Stimulated activated memory B cell treated with anti-CD40 and anti-IgM and Interleukin-4, amounts not matched to agents 10 μg/mL and 1 μg/mL and 100 μg/mL, for 72 hours (primary cell): ENCODE measurements at regions not wholly inside any gene's neighbourhood (a gene's known extent, or its start where the extent isn't known, plus 50 kb on each side); places are given as distances from the start of the nearest gene placed in this dataset.

Experiments used
- ATAC-seq: fragments of 150-1000 bp; cut with Tn5 transposase; 2 replicates; pipeline ENCODE4 v1.10.0; 2021
- H3K27ac Mint-ChIP-seq: one replicate; pipeline ENCODE4 v1.8.0; 2022; ENCODE audit warnings: mild to moderate bottlenecking, mixed read lengths
- H3K27me3 Mint-ChIP-seq: one replicate; pipeline ENCODE4 v1.8.0; 2022; ENCODE audit warnings: mixed read lengths
- H3K36me3 Mint-ChIP-seq: one replicate; pipeline ENCODE4 v1.8.0; 2022; ENCODE audit warnings: mixed read lengths
- H3K4me1 Mint-ChIP-seq: one replicate; pipeline ENCODE4 v1.8.0; 2022; ENCODE audit warnings: mixed read lengths
- H3K4me3 Mint-ChIP-seq: one replicate; pipeline ENCODE4 v1.8.0; 2022; ENCODE audit warnings: mild to moderate bottlenecking, moderate library complexity, mixed read lengths
- H3K9me3 Mint-ChIP-seq: one replicate; pipeline ENCODE4 v1.8.0; 2022; ENCODE audit warnings: mixed read lengths

GRCh38 chr5:173667702-173668101 is 51.3 kb upstream of the BOD1 start:
- no peak overlapping the region for H3K27ac Mint-ChIP-seq

DNA sequence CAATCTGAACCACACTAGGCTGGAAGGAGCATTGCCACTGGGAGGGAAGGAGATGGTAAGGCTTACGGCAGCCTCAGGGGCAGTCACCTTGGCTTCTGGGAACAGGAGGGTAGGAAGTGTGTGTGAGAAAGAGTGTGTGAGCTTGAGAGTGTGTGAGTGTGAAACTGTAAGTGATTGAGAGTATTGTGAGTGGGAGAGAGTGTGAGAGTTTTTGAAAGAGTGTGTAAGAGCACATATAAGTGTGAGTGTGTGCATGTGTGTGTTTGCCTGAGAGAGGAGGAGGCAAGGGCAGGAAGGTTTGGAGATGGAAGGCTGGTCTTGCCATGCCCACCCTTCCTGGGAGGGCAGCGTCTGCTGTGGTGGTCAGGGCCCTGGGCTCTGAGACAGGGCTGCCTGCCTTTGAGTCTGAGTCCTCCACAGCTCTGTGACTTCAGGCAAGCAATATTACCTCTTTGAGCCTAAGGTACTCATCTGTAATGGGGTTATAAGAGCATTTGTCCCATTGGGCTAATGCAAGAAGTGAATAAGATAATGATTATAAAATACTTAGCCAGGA is 51.9 kb upstream of the BOD1 start:
- Mint-ChIP-seq H3K4me3 (no peak overlapping the region), H3K4me1 (peaks cover 14% of the 10 kb centered on the region), H3K9me3 (peaks cover 4% of the 10 kb centered on the region), H3K36me3 (no peaks in the 10 kb centered on the region), H3K27ac (no peak overlapping the region), H3K27me3 (no peaks in the 10 kb centered on the region)
- no peak for ATAC-seq

More at GRCh38 chr5:173667702-173668101, 51.3 kb upstream of the BOD1 start:
- no peak for ATAC-seq
- H3K9me3 Mint-ChIP-seq: peaks cover 4% of the 10 kb centered on the region
- H3K4me1 Mint-ChIP-seq: peaks cover 12% of the 10 kb centered on the region
- H3K4me3 Mint-ChIP-seq: no peak overlapping the region
- no peaks in the 10 kb centered on the region for H3K27me3 Mint-ChIP-seq
- no peaks in the 10 kb centered on the region for H3K36me3 Mint-ChIP-seq

GRCh38 chr5:173668910-173669309 is 52.5 kb upstream of the BOD1 start:
- peaks cover 14% of the 10 kb centered on the region for H3K4me1 Mint-ChIP-seq
- H3K27ac Mint-ChIP-seq: no peak overlapping the region
- no peak overlapping the region for H3K4me3 Mint-ChIP-seq
- peaks cover 4% of the 10 kb centered on the region for H3K9me3 Mint-ChIP-seq
- no peaks in the 10 kb centered on the region for H3K27me3 Mint-ChIP-seq
- H3K36me3 Mint-ChIP-seq: no peaks in the 10 kb centered on the region
- ATAC-seq: no peak

GRCh38 chr5:173669483-173669882 is 53.0 kb upstream of the BOD1 start:
- Mint-ChIP-seq H3K27ac (no peak overlapping the region), H3K4me1 (peaks cover 14% of the 10 kb centered on the region), H3K4me3 (no peak overlapping the region), H3K9me3 (peaks cover 8% of the 10 kb centered on the region), H3K36me3 (no peaks in the 10 kb centered on the region), H3K27me3 (no peaks in the 10 kb centered on the region)
- ATAC-seq: no peak

GRCh38 chr5:173670130-173670651 is 53.7 kb upstream of the BOD1 start:
- peaks cover 8% of the 10 kb centered on the region for H3K9me3 Mint-ChIP-seq
- peaks cover 14% of the 10 kb centered on the region for H3K4me1 Mint-ChIP-seq
- H3K27ac Mint-ChIP-seq: no peak overlapping the region
- H3K36me3 Mint-ChIP-seq: no peaks in the 10 kb centered on the region
- H3K4me3 Mint-ChIP-seq: no peak overlapping the region
- no peak for ATAC-seq
- H3K27me3 Mint-ChIP-seq: no peaks in the 10 kb centered on the region

DNA sequence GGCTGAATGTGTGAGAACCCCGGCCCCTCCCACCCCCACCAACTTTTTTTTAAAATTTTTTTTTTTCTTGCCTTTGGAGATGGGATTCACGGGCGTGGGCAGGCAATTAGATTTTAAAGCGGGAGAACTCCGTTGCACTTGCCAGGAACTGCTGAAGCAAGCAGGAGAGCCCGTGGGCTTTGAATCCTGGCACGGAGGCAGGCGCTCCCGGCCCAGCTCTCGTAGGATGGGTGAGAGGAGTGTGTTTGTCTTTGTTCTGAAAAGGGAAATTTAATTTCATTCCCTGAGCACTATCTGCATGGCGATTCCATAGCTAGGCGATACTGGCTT is 54.3 kb upstream of the BOD1 start:
- Mint-ChIP-seq H3K4me3 (no peak overlapping the region), H3K36me3 (no peaks in the 10 kb centered on the region), H3K27ac (no peak overlapping the region), H3K9me3 (peaks cover 8% of the 10 kb centered on the region), H3K4me1 (peaks cover 14% of the 10 kb centered on the region), H3K27me3 (no peaks in the 10 kb centered on the region)
- no peak for ATAC-seq

GRCh38 chr5:173671121-173671949 is 54.9 kb upstream of the BOD1 start:
- Mint-ChIP-seq H3K9me3 (peaks cover 8% of the 10 kb centered on the region), H3K36me3 (no peaks in the 10 kb centered on the region), H3K4me1 (peaks cover 14% of the 10 kb centered on the region), H3K4me3 (no peak overlapping the region), H3K27ac (peak overlapping the region; percentile 33), H3K27me3 (no peaks in the 10 kb centered on the region)
- no peak for ATAC-seq

DNA sequence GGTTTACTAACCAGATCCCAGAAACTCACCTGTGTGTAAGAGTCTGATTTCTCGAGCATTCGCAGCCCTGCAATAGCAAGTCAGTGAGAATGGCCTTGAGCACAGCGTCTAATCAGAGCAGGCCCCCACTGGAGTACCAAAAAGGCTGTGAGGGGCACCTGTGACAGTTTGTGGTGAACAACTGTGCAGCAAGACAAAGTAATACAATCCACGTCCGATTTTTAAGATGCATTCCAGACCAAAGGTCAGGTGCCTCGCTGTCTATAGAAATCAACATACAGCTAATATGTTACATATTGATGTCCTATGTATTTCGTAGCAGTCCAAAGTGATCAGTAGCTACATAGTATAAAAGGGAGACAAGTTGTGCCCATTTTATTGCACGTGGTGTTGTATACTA is 55.7 kb upstream of the BOD1 start:
- no peak overlapping the region for H3K27ac Mint-ChIP-seq
- no peak overlapping the region for H3K4me3 Mint-ChIP-seq
- ATAC-seq: no peak
- no peaks in the 10 kb centered on the region for H3K36me3 Mint-ChIP-seq
- no peaks in the 10 kb centered on the region for H3K27me3 Mint-ChIP-seq
- H3K4me1 Mint-ChIP-seq: peaks cover 16% of the 10 kb centered on the region
- peaks cover 8% of the 10 kb centered on the region for H3K9me3 Mint-ChIP-seq

- ATAC-seq: no peak
- Mint-ChIP-seq H3K4me3 (no peak overlapping the region), H3K27ac (no peak overlapping the region), H3K4me1 (peaks cover 24% of the 10 kb centered on the region), H3K9me3 (peaks cover 8% of the 10 kb centered on the region), H3K27me3 (no peaks in the 10 kb centered on the region), H3K36me3 (no peaks in the 10 kb centered on the region)
Measured at GRCh38 chr5:173672891-173673290, 56.4 kb upstream of the BOD1 start.

GRCh38 chr5:173673295-173674101 is 57.0 kb upstream of the BOD1 start:
- no peaks in the 10 kb centered on the region for H3K36me3 Mint-ChIP-seq
- peaks cover 4% of the 10 kb centered on the region for H3K9me3 Mint-ChIP-seq
- no peak overlapping the region for H3K4me3 Mint-ChIP-seq
- no peak overlapping the region for H3K27ac Mint-ChIP-seq
- H3K27me3 Mint-ChIP-seq: no peaks in the 10 kb centered on the region
- ATAC-seq: no peak
- peaks cover 27% of the 10 kb centered on the region for H3K4me1 Mint-ChIP-seq

DNA sequence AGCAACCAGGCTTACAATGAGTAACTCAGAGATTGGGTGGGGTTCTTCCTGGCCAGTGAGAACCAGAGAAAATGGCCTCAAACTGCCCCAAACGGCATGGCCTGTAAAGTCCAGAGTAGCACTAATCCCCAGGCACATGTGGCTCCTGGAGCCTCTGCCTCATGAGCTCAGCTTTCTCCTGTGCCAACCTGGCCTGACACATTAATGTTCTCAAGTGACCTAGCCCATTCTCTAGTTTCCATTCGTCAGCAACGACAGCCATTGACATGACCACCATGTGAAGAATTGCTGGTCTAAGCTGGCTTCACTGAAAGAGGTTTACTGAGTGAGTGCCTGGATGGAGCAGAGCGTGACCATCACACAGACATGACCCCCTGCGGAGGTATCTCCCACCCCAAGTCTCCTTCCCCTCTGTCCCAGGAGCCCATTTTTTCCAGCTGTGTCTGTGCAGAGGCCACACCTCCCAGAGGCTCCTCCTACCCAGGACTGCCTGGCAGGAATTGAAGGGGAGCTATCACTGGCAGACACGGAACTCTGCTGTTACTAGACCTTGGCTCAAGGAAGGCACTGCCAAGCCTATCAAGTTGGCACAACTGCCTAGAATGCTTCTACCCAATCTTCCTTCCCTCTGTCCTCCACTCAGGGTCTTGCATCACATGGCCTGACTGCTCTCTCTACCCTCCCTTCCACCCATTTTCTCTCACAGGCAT is 59.0 kb upstream of the BOD1 start:
- no peak overlapping the region for H3K27ac Mint-ChIP-seq
- peaks cover 6% of the 10 kb centered on the region for H3K36me3 Mint-ChIP-seq
- peaks cover 38% of the 10 kb centered on the region for H3K4me1 Mint-ChIP-seq
- peaks cover 9% of the 10 kb centered on the region for H3K9me3 Mint-ChIP-seq
- no peak for ATAC-seq
- H3K4me3 Mint-ChIP-seq: no peak overlapping the region
- H3K27me3 Mint-ChIP-seq: no peaks in the 10 kb centered on the region

DNA sequence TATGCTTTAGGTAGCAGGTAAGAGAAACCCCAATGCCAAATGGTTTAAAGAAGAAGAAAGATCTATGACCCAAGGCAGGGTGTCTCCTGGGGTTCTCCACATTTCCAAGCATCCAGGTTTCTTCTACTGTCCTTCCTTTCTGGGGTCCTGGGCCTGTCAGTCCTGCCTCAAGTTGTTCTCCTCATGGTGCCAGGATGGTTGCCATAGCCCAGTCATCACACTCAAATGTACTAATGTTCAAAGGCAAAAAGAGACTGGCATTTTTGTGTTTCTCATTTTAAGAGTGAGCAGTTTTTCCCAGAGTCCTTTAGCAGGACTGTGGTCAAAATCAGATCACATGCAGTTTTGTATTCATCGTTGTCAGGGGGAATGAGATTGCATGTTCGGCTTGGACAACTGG is 59.9 kb upstream of the BOD1 start:
- ATAC-seq: no peak
- H3K27me3 Mint-ChIP-seq: no peaks in the 10 kb centered on the region
- no peak overlapping the region for H3K4me3 Mint-ChIP-seq
- no peak overlapping the region for H3K27ac Mint-ChIP-seq
- H3K4me1 Mint-ChIP-seq: peaks cover 43% of the 10 kb centered on the region
- H3K9me3 Mint-ChIP-seq: peaks cover 9% of the 10 kb centered on the region
- H3K36me3 Mint-ChIP-seq: peaks cover 6% of the 10 kb centered on the region

DNA sequence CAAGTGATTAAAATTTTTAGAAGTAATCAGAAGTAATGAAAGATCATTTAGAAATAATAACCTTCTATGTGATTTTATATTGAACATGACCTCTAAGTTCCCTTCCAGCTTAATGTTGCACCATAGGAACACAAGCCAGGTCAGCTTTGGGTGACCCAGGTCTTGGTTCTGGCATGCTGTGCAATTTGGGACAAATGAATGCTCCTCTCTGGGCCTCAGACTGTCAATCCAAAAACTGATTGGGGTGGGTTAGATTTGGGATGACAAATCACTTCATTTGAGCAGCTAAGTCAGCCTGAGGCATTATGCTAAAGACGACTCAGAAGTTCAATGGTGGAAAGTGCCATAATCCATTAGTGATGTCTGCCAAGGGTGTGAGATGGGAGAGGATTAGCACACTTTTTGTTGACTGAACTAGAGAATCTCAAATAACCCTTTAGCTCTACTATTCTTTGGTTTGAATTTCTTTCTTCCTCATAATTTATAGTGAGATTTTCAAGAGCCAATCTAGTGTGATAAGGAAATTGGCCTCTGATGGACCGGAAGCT is 60.7 kb upstream of the BOD1 start:
- H3K4me1 Mint-ChIP-seq: peaks cover 45% of the 10 kb centered on the region
- peak overlapping the region; percentile 66 for H3K27ac Mint-ChIP-seq
- H3K27me3 Mint-ChIP-seq: no peaks in the 10 kb centered on the region
- H3K4me3 Mint-ChIP-seq: no peak overlapping the region
- peaks cover 9% of the 10 kb centered on the region for H3K9me3 Mint-ChIP-seq
- no peak for ATAC-seq
- peaks cover 6% of the 10 kb centered on the region for H3K36me3 Mint-ChIP-seq

DNA sequence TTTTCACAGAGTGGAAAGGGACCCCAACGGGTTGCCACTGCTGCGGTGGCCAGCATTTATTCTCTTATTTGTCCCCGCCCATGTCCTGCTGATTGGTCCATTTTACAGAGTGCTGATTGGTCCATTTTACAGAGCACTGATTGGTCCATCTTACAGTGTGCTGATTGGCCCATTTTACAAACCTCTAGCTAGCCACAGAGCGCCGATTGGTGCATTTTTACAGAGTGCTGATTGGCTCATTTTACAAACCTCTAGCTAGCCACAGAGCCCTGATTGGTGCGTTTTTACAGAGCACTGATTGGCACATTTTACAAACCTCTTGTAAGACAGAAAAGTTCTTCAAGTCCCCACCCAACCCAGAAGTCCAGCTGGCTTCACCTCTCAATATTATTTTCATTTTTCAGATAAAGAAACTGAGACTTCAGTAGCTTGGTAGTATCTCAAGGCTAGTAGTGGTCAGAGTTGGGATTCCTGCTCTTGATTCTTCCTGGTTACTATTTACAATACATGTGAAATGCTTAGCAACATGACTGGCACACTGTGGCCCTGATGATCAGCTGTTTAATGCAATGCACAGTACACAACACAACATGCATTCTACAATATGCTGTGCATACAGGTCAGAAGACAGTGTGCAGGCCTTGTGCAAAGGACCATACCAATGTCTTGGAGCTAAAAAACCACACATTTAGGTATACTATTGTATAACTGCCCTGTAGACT is 63.6 kb upstream of the BOD1 start:
- no peak overlapping the region for H3K4me3 Mint-ChIP-seq
- peak; percentile 76 for ATAC-seq
- peaks cover 5% of the 10 kb centered on the region for H3K9me3 Mint-ChIP-seq
- H3K36me3 Mint-ChIP-seq: peaks cover 6% of the 10 kb centered on the region
- peak overlapping the region; percentile 73 for H3K27ac Mint-ChIP-seq
- peaks cover 41% of the 10 kb centered on the region for H3K4me1 Mint-ChIP-seq
- H3K27me3 Mint-ChIP-seq: no peaks in the 10 kb centered on the region
